Activated CD4-positive, alpha-beta T cell treated with anti-CD3 and anti-CD28 coated beads for 36 hours (primary cell): ENCODE measurements at regions not wholly inside any gene's neighbourhood (a gene's known extent, or its start where the extent isn't known, plus 50 kb on each side); places are given as distances from the start of the nearest gene placed in this dataset.

Source experiments
- ATAC-seq: fragments of 200-7000 bp; cut with Tn5 transposase; one replicate; pipeline ENCODE4 v1.10.0; 2021; ENCODE audit warnings: mild to moderate bottlenecking, moderate library complexity
- CTCF ChIA-PET: fragments of 350-600 bp; sonication (Branson Sonifier 250); formaldehyde crosslinking; loops from one replicate; lab custom pipeline; 2021; ENCODE audit warnings: antibody characterized with exemption; lab: Charles Lee
- POLR2A ChIA-PET: fragments of 350-600 bp; sonication (Branson Sonifier 250); formaldehyde crosslinking; loops from one replicate; lab custom pipeline; 2021; ENCODE audit warnings: antibody characterized with exemption, inconsistent platforms; lab: Charles Lee
- DNase-seq: peaks from one replicate; pipeline ENCODE4 v3.0.0-alpha.2; 2020
- H3K27ac Mint-ChIP-seq: one replicate; pipeline ENCODE4 v1.8.0; 2021; ENCODE audit warnings: mixed read lengths
- H3K27me3 Mint-ChIP-seq: one replicate; pipeline ENCODE4 v1.8.0; 2021; ENCODE audit warnings: mixed read lengths
- H3K36me3 Mint-ChIP-seq: one replicate; pipeline ENCODE4 v1.8.0; 2021; ENCODE audit warnings: low read depth, mixed read lengths
- H3K4me1 Mint-ChIP-seq: one replicate; pipeline ENCODE4 v1.8.0; 2021; ENCODE audit warnings: mixed read lengths
- H3K4me3 Mint-ChIP-seq: one replicate; pipeline ENCODE4 v1.8.0; 2021; ENCODE audit warnings: mild to moderate bottlenecking, moderate library complexity, mixed read lengths
- H3K9me3 Mint-ChIP-seq: one replicate; pipeline ENCODE4 v1.8.0; 2021; ENCODE audit warnings: low read depth, mixed read lengths
- intact Hi-C, 2 experiments: fragments of 100-400 bp; cut with DNase I in 1 of 2; cut with micrococcal nuclease in 1 of 2; formaldehyde crosslinking; loops; one replicate each; pipeline versions ENCODE4 v1.14.2 to v1.15.1; 2022 to 2024; cut with DNase I, micrococcal nuclease

GRCh38 chrY:7204456-7204855, 292.9 kb upstream of the AMELY start:
- ChIA-PET POLR2A (no interaction called here), CTCF (no interaction called here)
- no peak for ATAC-seq
- no peak overlapping the region for H3K4me3 Mint-ChIP-seq
- no peak overlapping the region for H3K27ac Mint-ChIP-seq
- intact Hi-C loops, result no loop called here
- H3K27me3 Mint-ChIP-seq, result no peaks in the 10 kb centered on the region
- H3K9me3 Mint-ChIP-seq, result peaks cover 1% of the 10 kb centered on the region
- no peaks in the 10 kb centered on the region for H3K4me1 Mint-ChIP-seq
- H3K36me3 Mint-ChIP-seq, result no peaks in the 10 kb centered on the region
- no peak for DNase-seq

- intact Hi-C loops, result no loop called here
- no peaks in the 10 kb centered on the region for H3K4me1 Mint-ChIP-seq
- no peak overlapping the region for H3K27ac Mint-ChIP-seq
- peaks cover 10% of the 10 kb centered on the region for H3K9me3 Mint-ChIP-seq
- no peak overlapping the region for H3K4me3 Mint-ChIP-seq
- CTCF ChIA-PET, result no interaction called here
- no peak for ATAC-seq
- POLR2A ChIA-PET, result no interaction called here
- H3K36me3 Mint-ChIP-seq, result peaks cover 3% of the 10 kb centered on the region
- DNase-seq, result no peak
- H3K27me3 Mint-ChIP-seq, result no peaks in the 10 kb centered on the region
Measured at GRCh38 chrY:7182591-7182990, 271.0 kb upstream of the AMELY start.

GRCh38 chrY:7177631-7178030, 266.1 kb upstream of the AMELY start:
- no peaks in the 10 kb centered on the region for H3K27me3 Mint-ChIP-seq

GRCh38 chrY:7169475-7169874, 257.9 kb upstream of the AMELY start:
- POLR2A ChIA-PET, result no interaction called here
- DNase-seq, result no peak
- Mint-ChIP-seq H3K36me3 (no peaks in the 10 kb centered on the region), H3K4me3 (no peak overlapping the region), H3K4me1 (no peaks in the 10 kb centered on the region), H3K27me3 (peaks cover 3% of the 10 kb centered on the region), H3K27ac (no peak overlapping the region), H3K9me3 (no peaks in the 10 kb centered on the region)
- intact Hi-C loops, result no loop called here
- ATAC-seq, result no peak
- CTCF ChIA-PET, result no interaction called here

More at GRCh38 chrY:7177631-7178030, 266.1 kb upstream of the AMELY start:
- intact Hi-C loops, result no loop called here
- Mint-ChIP-seq H3K4me1 (no peaks in the 10 kb centered on the region), H3K4me3 (no peak overlapping the region), H3K27ac (no peak overlapping the region), H3K36me3 (no peaks in the 10 kb centered on the region), H3K9me3 (no peaks in the 10 kb centered on the region)
- POLR2A ChIA-PET, result no interaction called here
- DNase-seq, result no peak
- CTCF ChIA-PET, result no interaction called here
- ATAC-seq, result no peak

- Mint-ChIP-seq H3K36me3 (no peaks in the 10 kb centered on the region), H3K27ac (no peak overlapping the region)
- CTCF ChIA-PET, result no interaction called here
Measured at GRCh38 chrY:7141477-7141876, 229.9 kb upstream of the AMELY start.

More at GRCh38 chrY:7141477-7141876, 229.9 kb upstream of the AMELY start:
- POLR2A ChIA-PET, result no interaction called here
- intact Hi-C loops, result no loop called here
- no peak overlapping the region for H3K4me3 Mint-ChIP-seq
- DNase-seq (no peak), ATAC-seq (no peak)
- no peaks in the 10 kb centered on the region for H3K27me3 Mint-ChIP-seq
- no peaks in the 10 kb centered on the region for H3K9me3 Mint-ChIP-seq
- H3K4me1 Mint-ChIP-seq, result no peaks in the 10 kb centered on the region
